GM19372 (cell line): ENCODE measurements at regions not wholly inside any gene's neighbourhood (a gene's known extent, or its start where the extent isn't known, plus 50 kb on each side); places are given as distances from the start of the nearest gene placed in this dataset.
"Not testable (repeated sequence)": the region's sequence is repeated elsewhere in the genome, so short reads cannot be mapped to it uniquely, and the experiment has no call there.

Source experiments
- ATAC-seq: cut with Tn5 transposase; IDR thresholded peaks from one replicate; pipeline ENCODE4 v1.9.1; 2021; ENCODE audit warnings: mild to moderate bottlenecking, low read depth, moderate library complexity; ENCODE audit not compliant: unreplicated experiment

GRCh38 chr17:445839-446238, 93.2 kb upstream of the RPH3AL start, which contains the start of gene RFLNB:
RFLNB (minus strand) TSS chr17:445939.
- not testable (repeated sequence) for ATAC-seq

- ATAC-seq = no peak
Observed at GRCh38 chr17:444879-445454, 92.4 kb upstream of the RPH3AL start.

GRCh38 chr17:443109-443508, 90.5 kb upstream of the RPH3AL start:
- ATAC-seq = no peak

GRCh38 chr17:441155-441950, 88.7 kb upstream of the RPH3AL start:
- ATAC-seq = no peak

GRCh38 chr17:438191-438590, 85.6 kb upstream of the RPH3AL start:
- ATAC-seq = no peak

GRCh38 chr17:437545-437944, 84.9 kb upstream of the RPH3AL start:
- no peak for ATAC-seq

- ATAC-seq = no peak
Observed at GRCh38 chr17:436571-436970, 84.0 kb upstream of the RPH3AL start.

GRCh38 chr17:432471-432870, 79.9 kb upstream of the RPH3AL start:
- ATAC-seq = not testable (repeated sequence)

- ATAC-seq = no peak
Observed at GRCh38 chr17:431494-431893, 78.9 kb upstream of the RPH3AL start.

- no peak for ATAC-seq
Observed at GRCh38 chr17:429589-429988, 77.0 kb upstream of the RPH3AL start.

- ATAC-seq = no peak
Observed at GRCh38 chr17:428414-428813, 75.8 kb upstream of the RPH3AL start.

- no peak for ATAC-seq
Observed at GRCh38 chr17:427891-428290, 75.3 kb upstream of the RPH3AL start.

GRCh38 chr17:427327-427726, 74.7 kb upstream of the RPH3AL start:
- no peak for ATAC-seq

GRCh38 chr17:422196-422930, 69.8 kb upstream of the RPH3AL start:
- ATAC-seq = no peak

GRCh38 chr17:420479-421175, 68.0 kb upstream of the RPH3AL start:
- no peak for ATAC-seq

- no peak for ATAC-seq
Observed at GRCh38 chr17:419073-419735, 66.6 kb upstream of the RPH3AL start.

GRCh38 chr17:418421-418751, 65.8 kb upstream of the RPH3AL start:
- ATAC-seq = no peak

GRCh38 chr17:417691-418420, 65.2 kb upstream of the RPH3AL start:
- ATAC-seq = no peak

- no peak for ATAC-seq
Observed at GRCh38 chr17:416293-417206, 63.9 kb upstream of the RPH3AL start.
